H1 (cell line): ENCODE measurements at regions not wholly inside any gene's neighbourhood (a gene's known extent, or its start where the extent isn't known, plus 50 kb on each side); places are given as distances from the start of the nearest gene placed in this dataset.

Experiments
- CTCF ChIA-PET: fragments of 300-600 bp; sonication (Branson Sonifier 250); formaldehyde crosslinking; loops from one replicate; lab custom pipeline; 2021; ENCODE audit not compliant: partially characterized antibody; lab: Charles Lee
- POLR2A ChIA-PET: fragments of 300-600 bp; sonication (Branson Sonifier 250); formaldehyde crosslinking; loops from one replicate; lab custom pipeline; 2021; ENCODE audit warnings: inconsistent platforms; ENCODE audit not compliant: partially characterized antibody; lab: Charles Lee
- DNase-seq, 2 experiments: peaks; one replicate each; pipeline versions ENCODE4 v3.0.0 to v3.0.0-alpha.2; 2010 to 2022; ENCODE audit warnings: low spot score in 2 of 2, low read depth in 1 of 2, mixed read lengths in 1 of 2
- FAIRE-seq: peaks from 2 replicates; lab custom pipeline; 2011; peaks lifted over from hg19 to GRCh38; lab: Jason Lieb, UNC
- H2AFZ ChIP-seq: 2 replicates; pipeline ENCODE4 v1.8.1; 2012; ENCODE audit warnings: low read length, inconsistent platforms
- H2AK5ac ChIP-seq: 2 replicates; pipeline ENCODE4 v1.6.1; 2013; ENCODE audit warnings: low read depth, low read length
- H2BK120ac ChIP-seq: replicated peaks from 2 replicates; pipeline ENCODE3; 2013; ENCODE audit warnings: low read depth, low read length, inconsistent platforms
- H2BK12ac ChIP-seq: 2 replicates; pipeline ENCODE4 v1.6.1; 2013; ENCODE audit warnings: low read depth, low read length
- H2BK15ac ChIP-seq: 2 replicates; pipeline ENCODE4 v1.6.1; 2013; ENCODE audit warnings: low read length
- H2BK20ac ChIP-seq: 2 replicates; pipeline ENCODE4 v1.6.1; 2013; ENCODE audit warnings: low read length
- H2BK5ac ChIP-seq: 2 replicates; pipeline ENCODE4 v1.6.1; 2013; ENCODE audit warnings: low read depth, low read length
- H3K14ac ChIP-seq: 2 replicates; pipeline ENCODE4 v1.6.1; 2013; ENCODE audit warnings: inconsistent platforms; ENCODE audit not compliant: insufficient read length
- H3K18ac ChIP-seq: 2 replicates; pipeline ENCODE4 v1.6.1; 2013; ENCODE audit warnings: low read length; ENCODE audit errors: extremely low read depth
- H3K23ac ChIP-seq: 2 replicates; pipeline ENCODE4 v1.6.1; 2013; ENCODE audit warnings: inconsistent platforms; ENCODE audit not compliant: insufficient read length
- H3K23me2 ChIP-seq: 2 replicates; pipeline ENCODE4 v1.6.1; 2013; ENCODE audit warnings: low read depth, low read length
- H3K27ac ChIP-seq: 2 replicates; pipeline ENCODE4 v1.6.1; 2011; ENCODE audit warnings: low read depth, low read length, inconsistent platforms
- H3K27me3 ChIP-seq, 4 experiments: replicated peaks in 1 of 4; 1 replicate in 1 of 4; 2 replicates in 3 of 4; pipeline versions ENCODE4 v1.6.1 to v1.8.1; 2011 to 2013; ENCODE audit warnings: low read length in 3 of 4, mild to moderate bottlenecking in 3 of 4, inconsistent platforms in 2 of 4, mixed read lengths in 2 of 4, moderate library complexity in 1 of 4; ENCODE audit not compliant: control insufficient read depth in 3 of 4, insufficient read depth in 3 of 4; ENCODE audit errors: extremely low read depth in 1 of 4
- H3K36me3 ChIP-seq, 4 experiments: 2 replicates each; pipeline versions ENCODE4 v1.6.1 to v1.8.1; 2011 to 2013; ENCODE audit warnings: mild to moderate bottlenecking in 4 of 4, low read length in 3 of 4, moderate library complexity in 2 of 4, control low read depth in 1 of 4, inconsistent platforms in 1 of 4; ENCODE audit not compliant: insufficient read depth in 4 of 4, control insufficient read depth in 2 of 4
- H3K4ac ChIP-seq: replicated peaks from 2 replicates; pipeline ENCODE3; 2013; ENCODE audit warnings: low read length, low read depth, mixed read lengths, inconsistent platforms; ENCODE audit not compliant: insufficient read length
- H3K4me1 ChIP-seq, 4 experiments: replicated peaks in 1 of 4; 1 replicate in 1 of 4; 2 replicates in 3 of 4; pipeline versions ENCODE4 v1.6.1 to v1.8.1; 2011 to 2013; ENCODE audit warnings: low read length in 3 of 4, inconsistent platforms in 2 of 4, mixed read lengths in 1 of 4; ENCODE audit not compliant: insufficient read depth in 4 of 4, control insufficient read depth in 3 of 4
- H3K4me2 ChIP-seq, 2 experiments: 2 replicates each; pipeline versions ENCODE4 v1.6.1 to v1.8.1; 2011 to 2013; ENCODE audit warnings: low read depth in 2 of 2, low read length in 2 of 2, control low read depth in 1 of 2, inconsistent platforms in 1 of 2, mild to moderate bottlenecking in 1 of 2; ENCODE audit not compliant: insufficient read depth in 1 of 2
- H3K4me3 ChIP-seq, 4 experiments: fragments of 200-600, 300-600 bp in 1 of 4; sonication (generic), shearing (Covaris generic), sonication (Bioruptor Twin) in 1 of 4; 2 replicates each; pipeline versions ENCODE4 v1.5.1 to v1.8.1; 2011 to 2016; ENCODE audit warnings: low read length in 4 of 4, low read depth in 3 of 4, control low read depth in 2 of 4, inconsistent platforms in 2 of 4, mild to moderate bottlenecking in 2 of 4, mixed read lengths in 1 of 4, moderate library complexity in 1 of 4; ENCODE audit not compliant: insufficient read depth in 2 of 4; ENCODE audit errors: extremely low read depth in 1 of 4
- H3K56ac ChIP-seq: replicated peaks from 2 replicates; pipeline ENCODE3; 2013; ENCODE audit warnings: low read depth, mild to moderate bottlenecking, mixed read lengths, low read length, inconsistent platforms; ENCODE audit not compliant: insufficient read length
- H3K79me1 ChIP-seq: 2 replicates; pipeline ENCODE4 v1.6.1; 2013; ENCODE audit warnings: low read depth, low read length, control low read depth
- H3K79me2 ChIP-seq, 2 experiments: 2 replicates each; pipeline versions ENCODE4 v1.6.1 to v1.8.1; 2012 to 2013; ENCODE audit warnings: low read length in 2 of 2, mild to moderate bottlenecking in 2 of 2, inconsistent platforms in 1 of 2; ENCODE audit not compliant: insufficient read depth in 2 of 2, control insufficient read depth in 1 of 2
- H3K9ac ChIP-seq, 4 experiments: replicated peaks in 1 of 4; 1 replicate in 1 of 4; 2 replicates in 3 of 4; pipeline versions ENCODE4 v1.6.1 to v1.8.1; 2011 to 2013; ENCODE audit warnings: low read depth in 3 of 4, low read length in 3 of 4, control low read depth in 2 of 4, mild to moderate bottlenecking in 2 of 4, moderate library complexity in 2 of 4, inconsistent platforms in 1 of 4; ENCODE audit errors: extremely low read depth in 1 of 4
- H3K9me3 ChIP-seq, 2 experiments: 2 replicates each; pipeline versions ENCODE4 v1.6.1 to v1.8.1; 2012 to 2013; ENCODE audit warnings: mild to moderate bottlenecking in 2 of 2, moderate library complexity in 2 of 2, control low read depth in 1 of 2, inconsistent platforms in 1 of 2, low read depth in 1 of 2, low read length in 1 of 2, mixed read lengths in 1 of 2; ENCODE audit not compliant: insufficient read depth in 2 of 2
- H4K20me1 ChIP-seq, 2 experiments: replicated peaks in 1 of 2; 2 replicates each; pipeline versions ENCODE3 to v1.8.1; 2011 to 2013; ENCODE audit warnings: inconsistent platforms in 2 of 2, low read length in 2 of 2, mild to moderate bottlenecking in 1 of 2; ENCODE audit not compliant: insufficient read depth in 2 of 2, control insufficient read depth in 1 of 2
- H4K5ac ChIP-seq: 2 replicates; pipeline ENCODE4 v1.6.1; 2013; ENCODE audit warnings: low read length, low read depth, mixed read lengths, inconsistent platforms; ENCODE audit not compliant: insufficient read length
- H4K8ac ChIP-seq: 2 replicates; pipeline ENCODE4 v1.8.0; 2013; ENCODE audit warnings: mild to moderate bottlenecking, moderate library complexity, low read length, inconsistent platforms; ENCODE audit not compliant: insufficient read depth; ENCODE audit errors: extremely low read depth
- H4K91ac ChIP-seq: replicated peaks from 2 replicates; pipeline ENCODE3; 2013; ENCODE audit warnings: low read length, mixed read lengths, inconsistent platforms; ENCODE audit not compliant: insufficient read length
- ASH2L ChIP-seq: fragments of 200-600, 300-600 bp; sonication (generic); IDR thresholded peaks from one replicate; pipeline ENCODE4 v1.7.1; 2017; ENCODE audit warnings: low read length
- BACH1 ChIP-seq: IDR thresholded peaks from 2 replicates; pipeline ENCODE4 v1.6.1; 2012; ENCODE audit warnings: low read length, improper control_type of control experiment
- BCL11A ChIP-seq, 2 experiments: IDR thresholded peaks; one replicate each; pipeline ENCODE4 v1.6.1; 2011; ENCODE audit warnings: low read depth in 2 of 2, low read length in 2 of 2, mild to moderate bottlenecking in 2 of 2
- EGR1 ChIP-seq: IDR thresholded peaks from 2 replicates; pipeline ENCODE4 v1.6.1; 2011; ENCODE audit warnings: low read depth, low read length, borderline replicate concordance
- EZH2 ChIP-seq: fragments of 200-600 bp; sonication (generic); IDR thresholded peaks from 2 replicates; pipeline ENCODE4 v1.7.1; 2012; ENCODE audit warnings: low read depth, mild to moderate bottlenecking, moderate library complexity, low read length, inconsistent platforms; ENCODE audit not compliant: severe bottlenecking
- JUN ChIP-seq: IDR thresholded peaks from 2 replicates; pipeline ENCODE4 v1.6.1; 2011; ENCODE audit warnings: low read depth, mild to moderate bottlenecking, improper control_type of control experiment, low read length
- MAX ChIP-seq: IDR thresholded peaks from 2 replicates; pipeline ENCODE4 v1.6.1; 2012; ENCODE audit warnings: inconsistent platforms
- NANOG ChIP-seq: IDR thresholded peaks from 2 replicates; pipeline ENCODE4 v1.6.1; 2011; ENCODE audit warnings: low read length, low read depth, mild to moderate bottlenecking, inconsistent platforms; ENCODE audit not compliant: insufficient read depth, poor library complexity, severe bottlenecking
- SIN3A ChIP-seq, 2 experiments: IDR thresholded peaks in 1 of 2; conservative IDR thresholded peaks in 1 of 2; 2 replicates each; pipeline ENCODE4 v1.6.1; 2011 to 2012; ENCODE audit warnings: low read length in 2 of 2, improper control_type of control experiment in 1 of 2, low read depth in 1 of 2, mild to moderate bottlenecking in 1 of 2
- SUZ12 ChIP-seq: fragments of 200-600 bp; sonication (generic); IDR thresholded peaks from 2 replicates; pipeline ENCODE4 v1.6.1; 2012; ENCODE audit warnings: mild to moderate bottlenecking, inconsistent platforms, low read length, moderate library complexity, mixed read lengths
- ZNF274 ChIP-seq: IDR thresholded peaks from 2 replicates; pipeline ENCODE4 v1.7.0; 2012; ENCODE audit warnings: low read length, borderline replicate concordance; ENCODE audit errors: extremely low read depth
- WGBS, 2 experiments: shearing (Covaris generic) in 1 of 2; methylation state at CpG; one replicate each; pipeline versions ENCODE4 v1.1.6 to v1.1.7; 2013 to 2015; ENCODE audit warnings: low lambda C conversion rate in 2 of 2, mixed read lengths in 2 of 2, inconsistent platforms in 1 of 2, low coverage in 1 of 2, missing lambda C conversion rate in 1 of 2; ENCODE audit not compliant: insufficient replicate concordance in 2 of 2, insufficient coverage in 1 of 2, insufficient read length in 1 of 2; ENCODE audit errors: extremely low coverage in 1 of 2, missing lambda C conversion rate in 1 of 2; 5-methylcytosine and 5-hydroxymethylcytosine counted together

GRCh38 chr5:37915097-37915736 is 75.4 kb upstream of the GDNF start:
- Histone ChIP-seq H3K79me2 (no peaks in the 10 kb centered on the region), H2AK5ac (no peak overlapping the region), H2BK15ac (no peak overlapping the region), H3K9ac (no peak overlapping the region), H3K14ac (no peak overlapping the region), H3K79me1 (no peaks in the 10 kb centered on the region), H3K4me3 (no peak overlapping the region), H2BK5ac (no peak overlapping the region), H4K5ac (no peak overlapping the region), H3K27ac (no peak overlapping the region), H3K23me2 (no peaks in the 10 kb centered on the region; the same call in 1 of the 2 replicates), H3K18ac (no peak overlapping the region), H3K4me2 (no peak overlapping the region), H3K4ac (no peak overlapping the region), H4K8ac (no peak overlapping the region), H2AFZ (no peak overlapping the region), H3K4me1 (no peaks in the 10 kb centered on the region), H4K91ac (no peak overlapping the region), H4K20me1 (no peaks in the 10 kb centered on the region), H2BK12ac (no peak overlapping the region), H3K9me3 (no peaks in the 10 kb centered on the region), H2BK20ac (no peak overlapping the region), H2BK120ac (no peak overlapping the region), H3K56ac (no peak overlapping the region), H3K23ac (no peak overlapping the region), H3K36me3 (no peaks in the 10 kb centered on the region), H3K27me3 (no peaks in the 10 kb centered on the region)
- 90% methylated on average over 4 of the region's 4 CpGs; no CpG with 5 or more reads in 1 of the 2 experiments for WGBS, 2 experiments
- POLR2A ChIA-PET = no interaction called here
- DNase-seq (no peak), FAIRE-seq (no peak)
- CTCF ChIA-PET = interaction anchor here (1.5 kb wide), 1 partner anchor 278 kb away, joined by 3 read pairs; no protein-coding TSS in a partner anchor
- TF ChIP-seq ZNF274 (no peak), EZH2 (no peak), NANOG (no peak), JUN (no peak), SIN3A (conservative IDR thresholded peaks at IDR 0.05 in 1 of 2, IDR thresholded peaks at IDR 0.05 in 1 of 2; ENCODE audit: low read depth in 1 of 2, low read length in 2 of 2) (no peak), MAX (no peak), SUZ12 (no peak), BACH1 (no peak), EGR1 (no peak), ASH2L (no peak), BCL11A (IDR thresholded peaks at IDR 0.05; ENCODE audit: low read depth in 2 of 2, low read length in 2 of 2) (no peak)
